Activated CD4-positive, alpha-beta T cell treated with anti-CD3 and anti-CD28 coated beads for 1 hour (primary cell): ENCODE measurements at regions not wholly inside any gene's neighbourhood (a gene's known extent, or its start where the extent isn't known, plus 50 kb on each side); places are given as distances from the start of the nearest gene placed in this dataset.
"Not testable (repeated sequence)": the region's sequence is repeated elsewhere in the genome, so short reads cannot be mapped to it uniquely, and the experiment has no call there.

Experiments used
- DNase-seq: peaks from one replicate; pipeline ENCODE4 v3.0.0-alpha.2; 2020

DNA sequence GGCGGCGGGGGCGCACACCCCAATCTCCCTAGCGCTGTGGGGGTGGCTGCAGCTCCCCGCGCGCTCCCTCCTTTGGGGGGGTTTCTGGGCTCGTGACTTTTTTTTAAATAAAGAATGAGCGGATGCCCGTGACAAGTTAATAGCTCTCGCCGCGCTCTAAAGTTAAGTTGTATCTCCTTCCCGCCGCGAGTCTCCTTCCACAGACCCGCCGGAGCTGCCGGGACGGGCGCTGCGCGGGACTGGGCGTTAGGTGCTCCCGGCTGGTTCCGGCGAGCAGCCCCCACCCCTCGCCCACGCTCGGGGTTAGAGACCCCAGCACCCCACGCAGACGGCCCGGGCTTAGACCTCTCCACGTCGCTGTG is 82.6 kb upstream of the HMGA2 start:
- DNase-seq, result no peak

DNA sequence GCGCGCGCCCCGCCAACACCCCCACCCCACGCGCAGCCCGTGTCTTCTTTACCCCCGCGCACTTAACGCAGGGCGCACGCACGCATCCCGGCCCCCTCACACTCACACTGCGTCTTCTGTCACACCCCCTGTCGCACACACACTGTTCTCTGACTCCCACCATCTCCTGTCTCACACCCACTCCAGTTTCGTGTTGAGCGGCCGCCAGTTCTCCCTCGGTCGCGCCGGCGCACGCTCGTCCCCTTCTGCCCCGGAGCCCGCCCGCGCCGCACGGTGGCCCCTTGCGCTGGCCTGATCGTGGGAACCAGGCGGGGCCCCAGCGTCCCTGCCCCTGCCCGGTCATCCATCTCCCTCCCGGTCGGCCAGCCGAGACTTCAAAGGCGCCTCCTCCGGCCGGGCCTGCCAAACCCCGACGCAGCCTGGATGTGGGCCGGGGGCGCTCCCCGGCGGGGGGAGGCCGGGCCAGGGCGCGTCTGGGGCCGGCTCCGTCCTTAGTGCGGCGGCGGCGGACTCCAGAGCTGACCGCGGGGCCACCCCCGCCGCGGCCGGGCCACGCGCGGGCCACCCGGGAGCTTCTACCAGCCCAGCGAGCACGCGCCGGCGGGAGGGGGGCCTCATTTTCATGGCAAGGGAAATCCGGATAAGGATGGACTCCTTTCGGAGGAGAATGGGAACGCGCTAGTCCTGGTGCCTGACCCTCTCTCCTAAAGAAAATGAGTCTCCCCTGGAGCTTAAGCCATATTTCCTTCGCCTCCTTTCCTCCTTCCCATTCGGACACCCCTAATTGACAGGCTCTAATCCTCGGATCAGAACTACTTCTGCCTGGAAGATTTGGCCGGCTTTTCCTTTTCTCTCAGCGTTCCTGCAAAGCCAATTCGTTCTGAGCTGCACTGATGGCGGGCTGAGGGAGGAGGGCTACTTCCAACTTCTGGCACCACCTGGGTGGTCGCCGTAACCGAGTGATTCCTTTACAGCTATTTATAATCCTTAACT is 82.0 kb upstream of the HMGA2 start:
- DNase-seq, result no peak

DNA sequence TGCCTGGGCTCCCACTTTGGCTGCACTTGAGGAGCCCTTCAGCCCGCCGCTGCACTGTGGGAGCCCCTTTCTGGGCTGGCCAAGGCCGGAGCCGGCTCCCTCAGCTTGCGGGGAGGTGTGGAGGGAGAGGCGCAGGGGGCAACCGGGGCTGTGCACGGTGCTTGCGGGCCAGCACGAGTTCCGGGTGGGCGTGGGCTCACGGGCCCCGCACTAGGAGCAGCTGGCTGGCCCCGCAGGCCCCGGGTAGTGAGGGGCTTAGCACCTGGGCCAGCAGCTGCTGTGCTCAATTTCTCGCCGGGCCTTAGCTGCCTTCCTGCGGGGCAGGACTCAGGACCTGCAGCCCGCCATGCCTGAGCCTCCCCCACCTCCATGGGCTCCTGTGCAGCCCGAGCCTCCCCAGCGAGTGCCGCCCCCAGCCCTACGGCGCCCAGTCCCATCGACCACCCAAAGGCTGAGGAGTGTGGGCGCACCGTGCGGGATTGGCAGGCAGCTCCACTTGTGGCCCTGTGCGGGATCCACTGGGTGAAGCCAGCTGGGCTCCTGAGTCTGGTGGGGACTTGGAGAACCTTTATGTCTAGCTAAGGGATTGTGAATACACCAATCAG is 79.9 kb upstream of the HMGA2 start:
- not testable (repeated sequence) for DNase-seq

DNA sequence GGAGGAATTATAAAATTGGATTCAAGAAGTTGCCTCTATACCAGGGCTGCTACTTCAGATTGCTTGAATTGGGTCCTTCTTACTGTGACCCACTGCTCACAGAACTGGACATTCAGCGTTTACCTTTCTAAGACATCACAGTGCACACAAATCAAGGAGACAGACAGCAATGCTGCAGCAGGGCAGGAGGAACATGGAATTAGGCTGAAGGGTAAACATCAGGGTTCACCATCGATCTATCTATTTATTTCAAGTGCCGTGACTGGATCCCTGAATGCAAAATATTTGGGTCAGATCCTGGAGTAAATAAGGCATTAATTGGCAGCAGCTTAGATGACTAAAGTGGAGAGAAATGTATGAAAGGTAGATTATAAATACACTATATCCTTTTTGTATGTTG is 76.9 kb upstream of the HMGA2 start:
- DNase-seq, result no peak

DNA sequence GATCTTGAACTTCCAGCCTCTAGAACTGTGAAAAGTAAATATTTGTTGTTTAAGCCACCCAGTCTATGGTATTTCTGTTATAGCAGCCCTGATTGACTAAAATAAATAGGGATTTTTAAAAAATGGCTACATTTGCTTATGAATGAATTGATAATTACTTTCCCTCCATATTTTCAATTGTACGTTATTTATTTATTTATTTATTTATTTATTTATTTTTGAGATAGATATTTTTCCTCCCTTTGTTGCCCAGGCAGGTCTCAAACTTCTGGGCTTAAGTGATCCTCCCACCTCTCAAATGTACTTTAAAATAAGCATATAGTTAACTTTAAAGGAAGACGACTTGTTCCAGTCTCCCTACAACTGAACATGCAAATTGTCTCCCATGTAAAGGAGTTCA is 76.0 kb upstream of the HMGA2 start:
- no peak for DNase-seq

DNA sequence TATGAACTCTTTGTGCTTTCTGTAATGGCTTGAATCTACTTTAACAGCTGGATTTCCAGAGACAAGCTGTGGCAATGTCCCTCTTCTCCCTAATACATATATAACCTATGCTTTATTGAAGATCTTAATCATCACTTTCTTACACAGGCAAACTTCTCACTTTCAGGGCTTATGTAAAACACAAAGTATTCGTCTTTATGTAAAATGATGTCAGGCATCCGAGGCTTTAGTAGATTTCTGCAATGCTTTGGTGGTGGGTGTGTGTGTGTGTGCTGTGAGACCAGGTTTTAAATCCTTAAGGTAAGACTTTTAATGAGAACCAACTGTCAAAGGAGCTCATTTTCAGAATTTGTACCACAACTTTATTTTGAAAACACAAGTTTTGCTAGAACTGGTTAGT is 70.0 kb upstream of the HMGA2 start:
- DNase-seq, result no peak

DNA sequence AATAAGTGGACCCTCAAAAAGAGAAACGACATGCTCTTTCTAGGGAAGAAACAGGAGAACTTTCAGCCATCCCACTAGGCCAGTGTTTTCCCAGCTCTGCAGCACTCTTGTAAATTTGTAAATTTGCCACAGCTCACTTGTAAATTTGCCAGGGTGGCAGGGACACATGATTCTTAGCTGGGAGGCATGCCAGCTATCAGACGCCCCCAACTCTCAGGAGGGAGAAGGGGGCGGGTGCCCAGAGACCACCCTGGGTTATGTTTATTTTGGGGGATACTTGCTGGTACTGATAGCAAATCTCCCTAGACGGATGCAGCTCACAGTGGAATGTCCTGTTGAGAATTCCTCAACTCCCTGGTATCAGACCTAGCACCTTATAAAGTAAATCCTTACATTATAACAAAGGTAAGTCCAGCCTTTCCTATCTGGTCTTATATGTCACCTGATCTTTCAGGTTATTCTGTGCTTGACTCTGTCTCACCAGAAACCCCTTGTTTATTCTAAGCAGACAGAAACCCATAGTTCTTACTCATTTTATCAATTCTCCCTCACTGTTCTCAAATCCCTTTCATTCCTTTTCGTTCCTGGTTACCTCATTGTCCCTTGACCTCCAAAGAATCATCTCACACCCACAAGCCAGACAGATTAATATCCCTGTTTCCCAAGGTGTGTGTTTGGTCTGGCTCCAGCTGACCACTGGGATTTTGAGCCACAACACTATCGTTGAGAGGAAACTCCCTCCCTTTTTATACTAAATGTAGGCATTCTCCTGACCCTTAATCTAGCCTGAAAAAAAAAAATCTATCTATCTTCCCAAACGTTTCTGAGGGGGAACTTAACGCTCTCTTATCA is 69.3 kb upstream of the HMGA2 start:
- no peak for DNase-seq

DNA sequence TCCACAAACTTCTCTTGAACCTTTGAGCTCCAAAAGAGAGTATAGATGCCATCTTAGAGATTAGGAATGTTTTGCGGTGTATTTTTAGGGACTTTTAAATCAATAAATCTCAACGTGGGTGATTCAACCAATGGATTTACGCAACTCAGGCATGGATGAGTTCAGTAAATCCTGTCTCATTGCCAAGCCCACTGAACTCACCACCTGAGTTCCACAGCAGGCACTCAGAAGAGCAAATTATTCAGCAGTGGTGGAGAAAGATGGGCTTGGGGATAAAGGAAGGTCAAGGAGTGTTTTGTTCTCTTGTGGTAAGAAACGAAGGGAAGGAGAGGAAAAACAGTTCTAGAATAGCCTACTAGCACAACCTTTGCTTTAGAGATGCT is 68.7 kb upstream of the HMGA2 start:
- DNase-seq, result no peak

DNA sequence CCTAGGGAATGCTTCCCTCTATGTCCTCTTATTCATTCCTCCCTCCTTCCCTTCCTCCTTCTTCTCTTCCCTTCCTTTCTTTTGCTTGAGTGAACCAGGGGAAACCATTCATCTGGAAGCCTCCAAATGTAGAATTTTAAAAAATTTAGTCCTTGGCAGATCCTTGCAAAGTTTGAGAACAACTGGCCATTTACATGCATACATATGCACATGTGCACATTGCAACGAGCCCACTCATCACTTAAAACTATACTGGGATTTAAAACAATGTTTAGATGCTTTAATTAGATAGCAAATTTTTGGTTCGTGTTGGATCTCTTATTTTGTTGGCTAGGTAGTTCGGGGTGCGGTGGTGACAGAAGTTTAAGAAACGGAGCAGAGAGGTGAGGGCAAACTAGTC is 68.0 kb upstream of the HMGA2 start:
- no peak for DNase-seq

DNA sequence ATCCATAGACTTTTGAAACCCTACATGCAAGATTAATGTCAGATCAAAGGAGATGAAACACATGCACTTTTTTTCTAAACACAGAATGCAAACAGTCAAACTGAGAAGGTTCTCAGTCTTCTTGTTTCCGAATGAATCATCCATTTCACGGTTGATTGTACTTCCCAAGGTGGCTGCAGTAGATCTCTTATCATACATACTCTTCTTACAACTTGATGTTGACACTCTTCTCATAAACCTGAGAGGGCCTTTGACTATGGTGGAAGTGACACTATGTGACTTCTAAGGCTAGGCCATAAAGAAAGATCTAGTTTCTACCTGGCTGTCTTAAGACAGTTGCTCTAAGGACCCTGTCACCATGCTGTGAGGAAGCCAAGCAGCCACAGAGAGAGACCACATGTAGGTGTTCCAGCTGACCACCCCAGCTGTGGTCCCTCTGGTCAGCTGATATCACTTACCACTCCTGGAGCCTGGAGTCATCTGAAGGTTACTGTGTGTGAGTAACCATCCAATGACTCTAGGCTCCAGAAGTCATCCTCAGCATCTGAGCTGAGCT is 67.2 kb upstream of the HMGA2 start:
- no peak for DNase-seq

DNA sequence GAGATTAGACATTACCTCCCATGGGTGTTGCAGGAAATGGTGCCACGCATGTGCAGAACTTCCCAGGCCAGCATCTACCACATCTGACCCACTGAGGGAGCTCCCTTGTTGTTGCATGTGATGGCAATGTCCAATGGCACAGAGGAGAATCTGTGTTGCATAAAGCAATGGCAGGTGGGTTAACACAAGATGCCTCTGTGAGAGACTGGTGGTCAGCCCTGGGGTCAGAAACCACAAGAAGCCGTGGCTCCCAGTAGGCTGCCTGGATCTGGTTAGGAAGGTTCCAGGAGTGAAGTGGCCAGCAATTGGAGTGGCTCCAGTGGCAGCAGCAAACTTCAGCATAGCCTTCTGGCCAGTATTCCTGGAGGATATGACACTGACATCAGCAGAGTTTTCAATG is 65.9 kb upstream of the HMGA2 start:
- DNase-seq, result no peak

DNA sequence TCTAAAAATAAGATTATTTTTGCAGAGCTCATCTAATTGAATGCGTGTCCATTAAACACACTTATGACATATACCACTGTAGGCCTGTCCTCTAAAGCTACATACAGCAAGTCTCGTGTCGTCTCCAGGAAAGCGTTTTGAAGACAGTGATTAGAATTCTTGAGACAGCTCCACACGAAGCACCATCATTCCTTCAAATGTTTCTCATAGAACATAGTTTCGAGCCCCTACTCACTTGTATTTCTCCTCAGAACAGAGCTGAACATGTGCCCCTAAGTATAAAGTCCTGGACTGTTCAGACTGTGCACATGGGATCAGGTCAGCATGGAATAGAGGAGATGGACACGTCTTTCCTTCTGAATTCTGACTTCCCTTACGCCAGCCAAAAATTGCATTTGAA is 64.5 kb upstream of the HMGA2 start:
- DNase-seq, result no peak

DNA sequence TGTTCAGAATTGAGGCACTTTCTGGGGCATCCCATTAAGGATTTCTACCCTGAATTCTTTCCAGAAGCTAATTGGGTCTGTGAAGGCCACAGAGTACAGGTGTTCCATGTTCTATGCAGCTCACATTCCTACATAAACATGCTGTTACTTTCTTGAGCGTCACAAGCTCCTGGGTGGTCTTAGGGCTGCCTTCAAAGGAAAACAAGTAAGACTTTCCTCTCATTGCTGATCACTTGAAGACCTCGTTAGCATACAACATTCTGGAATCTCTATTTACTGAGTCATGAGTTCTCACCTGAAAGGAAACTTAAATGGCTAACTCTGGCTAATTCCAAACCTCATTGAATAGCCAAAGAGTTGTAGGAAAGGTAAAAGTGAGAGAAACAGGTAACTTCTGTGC is 63.0 kb upstream of the HMGA2 start:
- no peak for DNase-seq

DNA sequence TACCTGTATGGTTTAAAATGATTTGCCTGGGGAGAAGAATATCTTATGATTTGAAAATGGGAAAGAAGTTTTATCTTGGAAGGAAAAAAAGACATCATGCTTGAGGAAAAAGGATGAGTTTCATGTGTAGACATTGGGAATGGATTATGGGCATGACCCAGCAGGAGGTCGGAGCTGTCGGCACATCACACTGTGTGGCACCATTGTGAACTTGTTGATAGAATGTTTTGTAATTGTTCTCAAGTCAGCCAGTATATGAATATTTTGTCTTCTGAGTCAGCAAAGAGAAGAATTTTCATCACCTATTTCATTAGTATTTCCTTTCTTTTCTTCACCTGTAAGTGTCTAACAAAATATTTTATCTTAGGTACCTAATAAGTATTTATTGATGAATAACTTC is 60.0 kb upstream of the HMGA2 start:
- DNase-seq, result no peak

DNA sequence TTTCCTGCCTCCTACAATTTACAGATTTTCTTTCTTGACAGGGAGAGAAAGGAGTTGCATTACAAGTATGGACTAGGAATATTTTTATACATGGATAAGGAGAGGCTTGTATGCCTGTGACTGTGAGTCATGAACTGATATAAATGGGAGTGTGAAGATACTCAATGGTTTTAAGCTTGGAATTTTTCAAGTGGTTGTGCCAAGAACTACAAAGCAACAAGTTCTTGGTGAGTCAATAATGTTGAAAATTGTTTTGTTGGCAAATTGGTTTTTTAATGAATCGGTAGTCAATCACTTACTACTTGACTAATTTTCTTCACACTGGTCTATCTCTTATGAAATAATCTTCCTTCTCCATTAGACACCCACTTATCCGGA is 58.9 kb upstream of the HMGA2 start:
- no peak for DNase-seq

DNA sequence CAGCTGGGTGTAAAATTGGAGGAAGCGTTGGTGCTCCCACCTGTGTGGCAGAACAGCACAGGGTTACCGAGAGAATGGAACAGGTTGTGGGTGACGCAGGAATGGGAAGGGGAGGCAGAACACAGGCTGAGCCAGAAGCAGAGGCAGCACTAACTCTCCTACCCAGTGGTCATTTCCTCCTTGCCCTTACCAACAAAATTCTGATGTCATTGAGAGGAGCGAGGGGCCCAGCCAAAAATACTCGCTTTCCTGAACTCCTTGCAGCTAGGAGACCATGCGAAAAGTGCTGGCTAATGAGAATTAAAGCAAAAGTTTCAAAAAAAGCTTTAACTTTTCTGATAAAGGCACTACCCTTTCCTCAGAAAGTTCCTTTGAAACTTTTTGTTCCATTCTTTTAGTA is 54.4 kb upstream of the HMGA2 start:
- DNase-seq, result no peak
